ENCODE measurements at regions not wholly inside any gene's neighbourhood (a gene's known extent, or its start where the extent isn't known, plus 50 kb on each side); places are given as distances from the start of the nearest gene placed in this dataset.
"Not testable (repeated sequence)": the region's sequence is repeated elsewhere in the genome, so short reads cannot be mapped to it uniquely, and the experiment has no call there.

DNA sequence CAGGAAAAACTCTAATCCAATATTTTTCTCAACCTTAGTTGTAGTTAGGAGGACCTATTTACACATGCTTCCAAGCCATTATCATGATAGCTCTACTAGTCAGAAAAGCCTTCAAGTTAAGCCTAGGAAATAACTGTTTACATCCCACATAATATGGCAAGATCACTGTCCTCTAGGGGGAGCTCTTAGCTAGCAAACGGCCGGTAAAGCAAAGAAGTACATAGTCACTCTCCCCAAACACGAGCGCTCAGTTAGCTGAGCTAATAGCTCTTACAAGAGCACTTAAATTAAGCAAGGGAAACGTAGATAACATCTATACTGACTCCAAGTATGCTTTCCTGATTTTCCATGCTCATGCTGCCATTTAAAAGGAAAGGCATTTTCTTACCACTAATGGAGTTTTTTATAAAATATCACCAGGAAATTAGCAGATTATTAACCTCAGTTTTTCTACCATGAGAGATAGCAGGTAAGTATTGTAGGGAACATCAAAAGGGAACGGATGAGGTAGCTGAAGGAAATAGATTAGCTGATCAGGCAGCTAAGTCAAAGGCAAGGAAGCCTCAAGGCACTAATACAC, 100.6 kb upstream of the PABPC3 start:
- peak; percentile 65 for DNase-seq (ENCODE audit: low spot score)

DNA sequence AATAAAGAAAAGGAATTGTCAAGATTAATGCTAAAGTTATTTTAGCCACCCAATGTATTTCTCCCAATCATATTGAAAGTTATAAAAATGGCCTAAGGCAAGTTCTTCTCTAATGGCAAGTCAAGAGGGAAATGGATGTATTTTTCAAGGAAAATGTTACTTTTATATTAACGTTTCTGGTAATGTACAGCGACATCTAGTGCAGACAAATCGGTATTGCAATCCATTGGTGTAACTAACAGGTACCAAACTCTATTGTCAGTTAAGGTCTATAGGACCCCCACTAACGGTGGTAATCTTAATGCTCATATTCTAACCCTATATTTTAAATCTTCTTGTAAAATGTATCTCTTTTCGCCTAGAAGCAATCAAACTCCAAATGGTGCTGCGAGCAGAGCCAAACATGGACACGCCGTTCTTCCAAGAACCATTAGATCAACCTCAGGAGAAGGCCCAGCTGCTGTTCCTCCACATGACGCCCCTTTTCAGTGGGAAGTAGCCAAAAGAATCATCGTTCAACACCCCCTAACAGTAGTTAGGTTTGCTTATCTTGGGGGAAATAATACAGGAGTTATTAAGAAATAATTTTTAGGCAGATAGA, 98.5 kb upstream of the PABPC3 start:
- DNase-seq (ENCODE audit: low spot score): peak; percentile 14

DNA sequence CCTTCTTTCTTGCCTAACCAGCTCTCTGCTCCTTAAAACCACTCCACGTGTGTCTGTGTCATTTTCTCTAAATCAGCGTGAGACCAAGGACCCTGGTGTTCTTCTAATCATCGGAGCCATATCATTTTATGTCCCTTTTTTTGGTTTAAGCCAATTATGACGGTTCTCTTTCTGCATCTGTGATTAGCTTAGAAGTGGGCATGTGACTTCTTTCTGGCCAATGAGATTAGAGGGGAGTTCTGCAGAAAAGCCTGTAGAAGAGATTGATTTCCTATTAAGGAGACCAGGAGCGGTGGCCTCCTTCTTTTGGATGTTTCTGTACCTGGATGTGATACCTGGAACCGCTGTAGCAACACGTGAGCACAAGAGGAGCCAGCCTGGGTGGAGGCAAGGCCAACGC, 97.5 kb upstream of the PABPC3 start:
- DNase-seq (ENCODE audit: low spot score): no peak

DNA sequence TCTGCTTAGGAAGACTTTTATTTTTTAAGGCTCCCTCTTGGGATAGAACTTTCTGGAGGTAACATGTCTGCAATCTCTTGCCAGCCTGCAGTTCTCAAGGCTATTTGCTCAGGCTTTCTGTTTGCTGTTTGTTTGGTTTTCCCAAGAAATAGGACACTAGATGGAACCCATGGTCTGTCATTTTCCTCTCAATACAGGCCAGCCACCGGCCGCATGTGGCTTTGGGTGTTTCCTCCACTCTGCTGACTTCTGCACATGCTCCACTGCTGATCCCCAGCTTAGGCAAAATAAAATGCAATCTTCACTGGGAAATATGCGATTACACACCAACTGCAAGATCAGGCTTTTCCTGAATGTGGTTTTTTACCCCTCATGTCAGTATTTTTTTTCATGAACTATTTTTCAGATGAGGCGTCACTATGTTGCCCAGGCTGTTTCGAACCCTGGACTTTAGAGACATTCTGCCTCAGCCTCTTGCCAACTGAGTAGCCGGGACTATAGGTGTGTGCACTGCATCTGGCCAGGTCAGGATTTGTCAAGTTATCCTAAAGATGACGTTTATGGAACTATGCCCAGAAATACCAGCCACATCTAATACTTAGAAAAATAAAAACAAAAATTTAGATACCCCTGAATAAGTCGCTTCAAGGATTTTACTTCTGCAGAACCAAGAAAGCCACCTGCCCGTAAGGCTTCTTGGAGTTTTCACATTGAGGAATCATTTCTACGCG, 94.3 kb upstream of the PABPC3 start:
- no peak for DNase-seq (ENCODE audit: low spot score)

DNA sequence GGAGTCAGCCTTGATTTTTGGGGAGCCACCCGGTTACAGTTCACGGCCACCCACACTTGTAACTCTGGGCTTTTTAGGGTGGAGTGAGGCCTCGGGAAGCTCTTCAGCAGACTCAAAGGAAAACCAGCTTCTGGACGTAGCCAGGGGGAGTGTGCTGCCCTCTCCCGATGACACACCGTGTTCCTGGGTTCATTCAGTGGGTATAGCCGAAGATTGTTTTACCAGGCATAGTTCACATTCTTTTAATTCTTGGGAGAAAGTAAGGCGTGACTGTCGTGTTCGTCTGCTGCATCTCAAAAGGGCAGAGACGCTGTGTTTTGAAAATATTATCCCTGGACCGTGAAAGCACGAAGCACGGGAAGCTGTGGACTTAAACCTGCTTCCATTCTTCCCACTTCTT, 93.6 kb upstream of the PABPC3 start:
- DNase-seq (ENCODE audit: low spot score): peak; percentile 33

DNA sequence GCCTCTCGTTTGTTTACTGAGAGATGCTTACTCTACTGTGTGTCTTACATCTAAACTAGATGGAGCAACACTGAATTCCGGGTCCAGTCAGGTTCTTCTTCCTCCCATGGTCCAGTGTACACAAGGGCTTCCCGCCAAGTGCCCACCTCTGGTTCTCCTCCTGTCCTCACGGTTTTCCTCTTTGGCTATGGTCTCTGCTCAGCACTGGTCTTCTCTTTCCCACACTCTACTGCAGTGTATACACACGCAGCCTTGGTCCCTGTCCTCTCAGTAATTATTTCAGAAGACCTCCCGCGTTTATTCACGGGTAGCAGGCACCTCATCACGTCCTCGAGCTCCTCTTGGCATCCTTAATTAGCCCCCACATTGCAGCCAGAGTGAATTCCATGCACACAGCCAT, 91.4 kb upstream of the PABPC3 start:
- DNase-seq (ENCODE audit: low spot score): not testable (repeated sequence)

DNA sequence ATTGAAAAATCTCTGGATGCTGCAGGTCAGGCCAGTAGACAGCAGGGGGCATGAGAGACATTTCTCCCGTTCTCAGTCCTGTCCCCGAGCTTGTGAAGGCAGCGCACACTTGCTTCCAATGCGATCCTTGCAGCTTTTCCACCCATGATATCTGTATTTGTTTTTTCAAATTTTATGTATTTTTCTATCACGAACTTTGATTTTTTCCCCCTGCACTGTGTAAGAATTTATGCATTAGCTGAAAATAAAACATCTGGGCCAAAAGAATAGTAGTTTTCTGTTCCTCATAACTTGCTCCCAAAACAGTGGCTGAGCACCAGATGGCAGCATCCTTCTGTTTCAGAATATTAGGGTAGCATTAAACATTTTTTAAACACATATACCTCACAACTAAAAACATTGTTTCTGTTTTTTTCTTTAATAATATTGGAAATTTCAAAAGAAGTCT, 90.9 kb upstream of the PABPC3 start:
- peak; percentile 28 for DNase-seq (ENCODE audit: low spot score)

DNA sequence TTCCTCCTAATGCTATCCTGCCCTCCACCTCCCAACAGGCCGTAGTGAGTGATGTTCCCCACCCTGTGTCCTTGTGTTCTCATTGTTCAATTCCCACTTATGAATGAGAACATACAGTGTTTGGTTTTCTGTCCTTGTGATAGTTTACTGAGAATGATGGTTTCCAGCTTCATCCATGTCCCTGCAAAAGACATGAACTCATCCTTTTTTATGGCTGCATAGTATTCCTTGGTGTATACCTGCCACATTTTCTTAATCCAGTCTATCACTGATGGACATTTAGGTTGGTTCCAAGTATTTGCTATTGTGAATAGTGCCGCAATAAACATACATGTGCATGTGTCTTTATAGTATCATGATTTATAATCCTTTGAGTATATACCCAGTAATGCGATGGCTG, 88.5 kb upstream of the PABPC3 start:
- not testable (repeated sequence) for DNase-seq (ENCODE audit: low spot score)

DNA sequence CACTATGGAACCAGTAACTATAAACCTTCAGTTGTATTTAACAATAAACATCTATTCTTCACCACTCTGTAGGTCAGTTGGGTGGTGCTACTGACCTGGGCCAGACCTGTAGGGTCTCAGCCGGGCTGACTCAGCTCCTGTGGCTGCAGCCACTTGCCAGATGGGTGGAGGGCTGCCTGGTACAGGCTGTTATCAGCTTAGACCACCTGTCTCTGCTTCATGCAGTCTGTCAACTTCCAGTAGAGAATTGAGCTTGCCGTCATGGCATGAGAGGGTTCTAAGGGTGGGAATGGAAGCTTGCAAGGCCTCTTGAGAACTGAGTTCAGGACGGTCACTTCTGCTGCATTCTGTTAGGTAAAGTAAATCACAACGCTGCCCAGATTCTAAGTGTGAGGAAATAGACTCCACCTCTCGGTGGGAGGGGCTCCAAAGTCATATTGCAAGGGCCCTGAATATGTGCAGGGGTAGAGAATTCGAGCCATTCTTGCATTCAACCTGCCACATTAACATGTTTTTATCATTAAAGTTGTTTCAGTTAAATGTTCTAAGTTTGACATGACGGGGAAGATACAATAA, 81.5 kb upstream of the PABPC3 start:
- DNase-seq (ENCODE audit: low spot score): not testable (repeated sequence)

DNA sequence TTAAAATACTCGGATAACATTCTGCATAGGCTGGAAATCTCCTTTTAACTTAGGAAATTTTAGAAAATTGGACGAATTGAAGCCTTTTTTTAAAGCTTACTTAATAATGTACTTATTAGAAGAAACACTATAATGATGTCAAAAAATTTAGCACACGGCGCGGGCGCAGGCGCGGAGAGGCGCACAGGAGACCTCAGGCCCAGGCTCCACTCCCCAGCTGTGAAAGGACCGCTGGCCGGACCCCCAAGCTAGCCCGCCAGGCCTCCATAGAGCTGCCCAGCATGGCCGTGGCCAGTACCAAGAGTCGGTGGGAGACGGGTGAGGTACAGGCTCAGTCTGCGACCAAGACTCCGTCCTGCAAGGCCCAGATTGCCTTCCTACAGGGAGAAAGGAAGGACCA, 78.8 kb upstream of the PABPC3 start:
- not testable (repeated sequence) for DNase-seq (ENCODE audit: low spot score)

DNA sequence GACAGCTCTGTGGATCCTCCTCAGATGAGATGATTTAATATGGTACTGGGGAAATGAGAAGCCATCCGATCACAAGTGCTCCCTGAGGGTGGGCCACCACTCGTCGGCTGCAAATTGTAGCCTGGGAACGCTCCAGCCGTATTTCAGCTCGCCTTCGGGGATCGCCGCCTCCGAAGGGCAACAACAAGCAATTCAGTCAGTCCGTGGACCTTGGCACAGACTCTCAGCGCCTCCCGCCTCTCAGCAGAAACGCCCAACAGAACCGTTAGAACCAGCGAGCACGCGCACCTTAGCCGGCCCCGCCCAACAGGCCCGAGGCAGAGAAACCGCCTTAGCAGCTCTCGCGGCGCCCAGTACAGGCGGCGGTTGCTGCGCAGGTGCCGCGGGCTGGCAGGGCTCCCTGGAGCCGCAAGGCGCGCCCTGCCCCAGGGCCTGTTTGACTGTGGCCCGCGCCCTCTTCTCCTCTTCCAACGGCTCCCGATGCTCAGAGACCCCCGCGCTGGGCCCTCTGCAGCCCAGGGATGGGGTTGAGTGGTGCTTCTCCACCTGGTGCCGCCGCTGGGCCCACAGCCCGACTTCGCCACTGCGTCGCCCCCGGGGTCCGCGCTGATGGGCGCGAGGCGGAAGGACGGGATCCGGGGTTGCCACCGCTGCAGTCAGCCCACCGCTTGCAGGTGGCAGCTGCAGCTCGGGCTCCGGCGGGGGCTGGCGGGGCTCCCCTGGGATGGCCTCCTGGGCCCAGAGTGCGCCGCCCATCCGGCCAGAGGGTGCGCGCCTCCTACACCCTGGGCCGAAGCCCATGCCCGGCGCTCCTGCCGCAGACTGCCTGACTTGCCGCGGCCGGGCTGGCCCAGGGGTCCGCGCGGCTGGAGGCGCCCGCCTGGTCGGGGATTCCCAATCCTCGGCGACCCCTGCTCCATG, 77.9 kb upstream of the PABPC3 start:
- DNase-seq (ENCODE audit: low spot score): not testable (repeated sequence)

DNA sequence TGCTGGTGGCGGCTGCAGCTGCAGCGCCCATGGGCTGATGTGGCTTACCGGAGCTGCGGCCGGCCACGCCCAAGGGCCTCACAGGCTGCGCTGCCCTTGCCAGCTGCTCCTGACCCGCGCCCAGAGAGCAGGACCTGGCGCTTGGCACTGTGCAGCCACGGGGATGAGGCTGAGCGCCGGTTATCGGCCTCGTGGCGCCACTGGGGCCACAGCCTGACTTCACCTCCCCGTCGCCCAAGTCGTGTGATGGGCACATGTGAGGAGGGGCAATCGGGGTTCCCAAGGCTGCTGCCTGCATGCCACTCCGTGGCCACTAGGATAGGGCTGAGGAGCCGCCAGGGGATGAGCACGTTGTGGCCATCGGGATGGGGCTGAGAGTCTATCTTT, 77.2 kb upstream of the PABPC3 start:
- DNase-seq (ENCODE audit: low spot score): no peak

DNA sequence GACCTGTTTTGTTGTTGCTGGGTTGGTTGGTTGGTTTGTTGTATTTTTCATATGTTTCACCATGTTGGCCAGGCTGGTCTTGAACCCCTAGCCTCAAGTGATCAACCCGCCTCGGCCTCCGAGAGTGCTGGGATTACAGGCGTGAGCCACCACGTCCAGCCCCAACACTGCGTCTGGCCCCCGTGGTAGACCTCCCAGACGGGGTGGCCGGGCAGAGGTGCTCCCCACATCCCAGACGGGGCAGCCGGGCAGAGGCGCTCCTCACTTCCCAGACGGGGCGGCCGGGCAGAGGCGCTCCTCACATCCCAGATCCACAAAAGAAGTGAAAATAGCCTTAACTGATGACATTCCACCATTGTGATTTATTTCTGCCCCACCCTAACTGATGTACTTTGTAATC, 76.2 kb upstream of the PABPC3 start:
- not testable (repeated sequence) for DNase-seq (ENCODE audit: low spot score)

DNA sequence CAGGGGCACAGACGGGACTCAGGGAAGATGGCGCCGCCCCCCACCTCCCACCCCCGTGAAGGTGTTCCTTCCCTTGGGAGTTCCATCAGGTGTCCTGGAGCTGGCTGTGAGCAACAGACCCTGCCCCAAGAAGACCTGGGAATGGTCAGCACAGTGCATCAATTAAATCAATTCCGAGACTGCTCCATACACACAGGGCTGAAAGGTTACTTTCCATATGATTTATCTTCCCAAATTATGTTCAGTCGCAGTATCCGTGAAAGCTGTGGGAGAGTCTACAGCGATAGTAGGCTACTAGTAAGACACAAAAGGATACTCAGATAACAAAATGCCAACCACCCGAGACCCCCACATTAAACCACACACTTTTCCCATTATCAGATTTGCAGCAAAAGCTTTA, 71.8 kb upstream of the PABPC3 start:
- DNase-seq (ENCODE audit: low spot score): no peak

DNA sequence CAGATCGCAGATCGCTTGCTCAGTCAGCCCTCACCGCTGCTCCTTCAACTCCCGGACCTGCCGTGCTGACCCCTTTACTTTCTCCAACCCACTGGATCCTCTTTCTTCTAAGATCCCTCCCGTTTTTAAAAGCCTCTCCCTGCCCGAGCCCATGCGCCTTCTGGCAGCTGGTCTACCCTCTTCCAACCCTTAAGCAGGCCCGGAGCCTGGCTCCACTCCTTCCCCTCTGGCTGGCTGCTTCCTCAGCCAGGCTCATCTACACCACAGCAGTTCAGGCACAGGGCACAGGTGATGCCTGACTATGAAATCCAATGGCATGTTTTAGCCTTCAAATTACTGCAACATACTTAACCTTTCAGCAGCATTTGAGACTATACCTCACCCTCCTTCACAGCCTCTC, 63.8 kb upstream of the PABPC3 start:
- DNase-seq (ENCODE audit: low spot score): no peak

DNA sequence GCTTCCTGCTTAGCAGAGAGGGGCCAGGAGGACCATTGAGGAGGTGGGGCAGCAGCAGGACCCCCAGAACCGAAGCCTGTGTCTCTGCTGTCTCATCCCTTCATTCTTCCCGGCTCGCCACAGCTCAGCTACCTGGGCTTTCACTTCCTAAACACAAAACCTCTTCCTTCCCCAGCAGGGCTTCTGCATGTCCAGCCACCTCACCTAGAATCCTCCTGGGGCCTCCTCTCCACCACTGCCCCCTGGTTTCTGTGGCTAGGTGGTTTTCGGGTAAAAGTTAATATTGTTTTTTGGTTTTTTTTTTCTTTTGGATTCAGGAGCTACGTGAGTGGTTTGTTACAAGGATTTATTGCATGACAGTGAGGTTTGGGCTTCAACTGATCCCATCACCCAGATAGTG, 61.8 kb upstream of the PABPC3 start:
- no peak for DNase-seq (ENCODE audit: low spot score)

DNA sequence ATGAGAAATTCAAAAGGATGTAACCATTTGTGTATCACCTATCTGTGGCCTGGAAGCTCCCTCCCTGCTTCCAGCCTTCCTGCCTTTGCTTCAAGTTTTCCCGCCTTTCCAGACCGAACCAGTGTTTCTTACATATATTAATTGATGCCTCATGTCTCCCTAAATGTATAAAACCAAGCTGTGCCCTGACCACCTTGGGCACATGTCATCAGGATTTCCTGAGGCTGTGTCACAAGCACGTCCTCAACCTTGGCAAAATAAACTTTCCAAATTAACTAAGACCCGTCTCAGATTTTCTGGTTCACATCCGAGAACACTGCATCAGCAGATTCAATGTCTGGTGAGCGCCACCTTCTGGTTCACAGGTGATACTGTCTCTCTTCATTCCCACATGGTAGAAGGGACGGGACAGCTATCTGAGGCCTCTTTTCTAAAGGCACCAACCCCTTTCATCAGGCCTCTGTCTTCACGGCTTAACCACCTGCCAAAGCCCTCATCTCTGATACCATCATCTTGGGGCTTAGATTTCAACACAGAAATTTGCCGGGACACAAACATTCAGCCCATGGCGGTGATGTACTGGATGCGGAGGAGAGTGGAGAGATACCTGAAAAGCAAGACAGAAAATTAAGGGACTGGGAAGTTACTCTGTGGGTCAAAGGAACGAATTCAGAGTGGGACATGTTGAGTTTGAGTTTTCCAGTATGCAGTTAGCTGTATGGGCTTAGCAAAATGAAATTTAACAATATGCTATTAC, 58.7 kb upstream of the PABPC3 start:
- peak; percentile 38 for DNase-seq (ENCODE audit: low spot score)

DNA sequence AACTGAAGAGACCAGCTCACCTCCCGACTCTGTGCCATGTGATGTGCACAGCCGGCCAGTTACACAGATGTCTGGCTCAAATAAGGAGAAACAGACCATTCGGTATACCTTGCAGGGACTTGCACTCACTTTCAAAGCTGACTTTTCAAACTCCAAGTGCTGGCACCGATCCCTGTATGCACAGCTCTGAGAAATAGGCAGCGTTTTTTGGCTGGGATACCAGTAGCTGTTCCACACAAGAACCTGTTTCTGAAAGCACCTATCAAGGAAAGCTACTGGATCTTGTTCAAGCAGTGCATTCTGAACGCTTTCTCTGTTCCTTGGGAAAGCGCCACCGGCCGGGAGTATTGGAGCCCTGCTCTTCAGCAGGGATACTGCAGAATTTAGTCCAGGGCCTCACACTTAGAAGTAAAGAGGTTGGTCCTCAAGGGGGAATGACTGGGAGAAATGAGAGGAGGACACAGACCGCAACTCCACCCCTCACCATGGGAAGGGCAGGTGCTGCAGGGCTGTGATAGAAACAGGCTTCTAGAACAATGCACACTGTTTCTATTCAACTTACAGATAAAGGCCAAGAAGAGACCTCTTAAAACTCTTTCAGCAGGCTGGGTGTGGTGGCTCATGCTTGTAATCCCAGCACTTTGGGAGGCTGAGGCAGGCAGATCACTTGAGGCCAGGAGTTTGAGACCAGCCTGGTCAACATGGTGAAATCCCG, 53.6 kb upstream of the PABPC3 start:
- no peak for DNase-seq (ENCODE audit: low spot score)

DNA sequence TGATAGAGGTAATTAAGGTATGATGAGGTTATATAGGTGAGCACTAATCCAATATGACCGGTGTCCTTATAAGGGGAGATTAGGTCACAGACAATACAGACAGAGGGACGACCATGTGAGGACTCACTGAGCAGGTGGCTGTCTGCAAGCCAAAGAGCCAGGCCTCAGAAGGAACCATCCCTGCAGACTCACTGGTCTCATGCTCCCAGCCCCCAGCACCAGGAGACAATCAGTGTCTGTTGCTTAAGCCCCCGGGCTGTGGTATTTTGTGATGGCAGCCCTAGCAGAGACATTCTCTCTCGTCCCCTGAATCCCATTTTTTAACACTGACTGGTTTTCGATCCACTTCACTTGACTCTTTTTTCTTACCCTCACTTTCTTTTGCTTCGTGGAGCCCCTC, 51.9 kb upstream of the PABPC3 start:
- no peak for DNase-seq (ENCODE audit: low spot score)
